ENCODE measurements at regions not wholly inside any gene's neighbourhood (a gene's known extent, or its start where the extent isn't known, plus 50 kb on each side); places are given as distances from the start of the nearest gene placed in this dataset.

DNA sequence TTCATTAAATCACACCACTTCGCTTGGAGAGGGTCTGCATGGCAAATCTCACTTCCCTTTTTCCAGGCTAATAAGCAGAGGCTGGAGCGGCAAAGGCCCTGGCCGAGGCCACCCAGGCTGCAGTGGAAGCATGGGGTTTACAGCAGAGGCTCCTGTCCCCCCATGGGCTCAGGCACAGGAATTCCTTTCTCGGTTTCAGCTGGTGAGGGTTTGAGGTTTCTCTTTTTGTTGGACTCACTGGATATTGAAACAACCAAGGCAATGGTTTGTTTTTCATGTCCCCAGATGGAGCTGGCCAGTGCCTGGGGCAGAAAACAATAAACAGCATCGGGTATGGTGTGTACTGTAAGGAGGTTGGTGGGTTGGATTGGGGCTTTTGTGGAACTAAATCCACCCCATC, 175.6 kb upstream of the RASGRP1 start:
- TF ChIP-seq, protein P1, sequence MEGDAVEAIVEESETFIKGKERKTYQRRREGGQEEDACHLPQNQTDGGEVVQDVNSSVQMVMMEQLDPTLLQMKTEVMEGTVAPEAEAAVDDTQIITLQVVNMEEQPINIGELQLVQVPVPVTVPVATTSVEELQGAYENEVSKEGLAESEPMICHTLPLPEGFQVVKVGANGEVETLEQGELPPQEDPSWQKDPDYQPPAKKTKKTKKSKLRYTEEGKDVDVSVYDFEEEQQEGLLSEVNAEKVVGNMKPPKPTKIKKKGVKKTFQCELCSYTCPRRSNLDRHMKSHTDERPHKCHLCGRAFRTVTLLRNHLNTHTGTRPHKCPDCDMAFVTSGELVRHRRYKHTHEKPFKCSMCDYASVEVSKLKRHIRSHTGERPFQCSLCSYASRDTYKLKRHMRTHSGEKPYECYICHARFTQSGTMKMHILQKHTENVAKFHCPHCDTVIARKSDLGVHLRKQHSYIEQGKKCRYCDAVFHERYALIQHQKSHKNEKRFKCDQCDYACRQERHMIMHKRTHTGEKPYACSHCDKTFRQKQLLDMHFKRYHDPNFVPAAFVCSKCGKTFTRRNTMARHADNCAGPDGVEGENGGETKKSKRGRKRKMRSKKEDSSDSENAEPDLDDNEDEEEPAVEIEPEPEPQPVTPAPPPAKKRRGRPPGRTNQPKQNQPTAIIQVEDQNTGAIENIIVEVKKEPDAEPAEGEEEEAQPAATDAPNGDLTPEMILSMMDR (conservative IDR thresholded peaks at IDR 0.05; ENCODE audit: low read depth): no peak

DNA sequence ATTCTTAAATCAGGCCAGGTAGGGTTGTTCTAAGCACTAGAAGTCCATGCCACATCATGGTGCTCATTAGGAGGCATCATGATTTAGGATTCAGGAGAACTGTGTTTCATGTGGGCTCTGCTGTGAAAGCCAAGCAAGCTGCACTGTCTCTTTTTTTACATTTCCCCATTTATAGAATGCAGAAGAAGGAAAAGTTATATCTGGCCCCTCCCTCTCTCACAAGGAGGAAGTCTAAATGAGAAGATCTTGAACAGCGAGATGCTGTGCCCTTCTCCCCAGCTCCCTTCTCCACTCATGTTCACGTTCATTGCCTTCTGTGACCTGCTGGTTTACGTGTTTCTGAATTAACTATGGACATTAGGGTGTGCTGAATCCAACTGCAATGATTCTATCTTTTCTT, 178.5 kb upstream of the RASGRP1 start:
- TF ChIP-seq, protein P1 (conservative IDR thresholded peaks at IDR 0.05; ENCODE audit: low read depth): no peak
- ChIA-PET CTCF (no interaction called here), POLR2A (ENCODE audit: low non-redundant PET) (no interaction called here)
- no peak for DNase-seq (ENCODE audit: low spot score)
- no peak overlapping the region for H3K27ac ChIP-seq

More for the DNA sequence above, 175.6 kb upstream of the RASGRP1 start:
- DNase-seq (ENCODE audit: low spot score): no peak
- no peak overlapping the region for H3K27ac ChIP-seq
- CTCF ChIA-PET: no interaction called here
- POLR2A ChIA-PET (ENCODE audit: low non-redundant PET): no interaction called here

DNA sequence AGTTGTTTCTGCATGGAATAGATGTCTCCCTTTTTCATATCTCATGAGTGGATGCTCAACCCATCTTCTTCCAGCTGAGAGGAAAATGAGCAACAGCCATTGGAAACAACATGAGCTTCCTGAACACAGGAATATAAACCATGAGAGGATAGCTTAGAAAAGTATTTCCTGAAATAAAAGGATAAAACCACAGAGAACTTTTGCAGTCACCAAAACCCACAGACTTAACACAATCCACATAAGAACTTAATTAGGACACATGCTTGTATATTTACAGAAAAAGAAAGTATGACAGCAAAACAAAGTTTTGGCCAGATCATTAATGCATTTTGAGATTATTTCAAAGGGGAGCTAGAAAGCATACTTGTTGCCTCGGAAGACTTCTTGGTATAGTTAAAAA, 180.5 kb upstream of the RASGRP1 start:
- POLR2A ChIA-PET (ENCODE audit: low non-redundant PET): no interaction called here
- DNase-seq (ENCODE audit: low spot score): no peak
- CTCF ChIA-PET: interaction anchor here (1.3 kb wide), 1 partner anchor 1011 kb away, joined by 3 read pairs; no protein-coding TSS in a partner anchor
- TF ChIP-seq, protein P1 (conservative IDR thresholded peaks at IDR 0.05; ENCODE audit: low read depth): no peak
- H3K27ac ChIP-seq: no peak overlapping the region

DNA sequence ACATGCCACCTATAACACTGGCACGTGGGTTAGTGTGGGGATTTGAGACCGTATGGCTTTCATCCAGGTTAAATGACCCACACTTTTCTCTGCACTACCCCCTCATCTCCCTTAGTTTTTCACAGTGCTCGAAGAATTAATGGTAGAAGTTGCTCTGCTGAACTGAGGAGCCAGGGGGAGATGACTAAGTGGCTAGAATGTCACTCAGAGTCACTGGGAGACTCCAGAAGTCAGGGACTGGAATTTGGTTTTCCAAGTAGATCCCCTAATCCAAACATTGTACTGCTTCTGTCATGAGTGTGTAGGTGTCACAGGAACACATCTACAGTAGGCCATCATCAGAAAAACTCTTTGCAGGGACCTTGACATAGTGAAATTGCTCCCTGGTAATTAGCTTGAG, 181.0 kb upstream of the RASGRP1 start:
- DNase-seq (ENCODE audit: low spot score): no peak
- H3K27ac ChIP-seq: no peak overlapping the region
- CTCF ChIA-PET: interaction anchor here (1.3 kb wide), 1 partner anchor 1011 kb away, joined by 3 read pairs; no protein-coding TSS in a partner anchor
- POLR2A ChIA-PET (ENCODE audit: low non-redundant PET): no interaction called here
- TF ChIP-seq, protein P1 (conservative IDR thresholded peaks at IDR 0.05; ENCODE audit: low read depth): no peak

DNA sequence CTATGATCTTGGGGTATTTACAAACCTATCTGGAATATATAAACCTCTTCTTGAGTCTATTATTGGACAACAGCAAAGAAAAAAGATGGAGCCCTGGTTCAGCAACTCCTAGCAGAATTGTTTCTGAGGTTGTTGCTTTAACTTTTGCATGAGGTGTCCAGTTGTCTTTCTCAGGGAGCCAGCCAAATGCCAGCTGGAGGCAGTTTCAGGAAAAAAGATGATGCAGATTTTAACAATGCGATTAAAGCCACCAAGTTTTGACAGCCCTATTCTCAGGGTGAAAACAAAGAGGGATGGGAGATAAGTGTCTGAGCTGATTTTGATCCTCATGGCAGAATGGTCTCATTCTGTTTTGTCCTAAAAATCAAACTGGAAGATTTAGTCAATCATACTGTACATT, 181.6 kb upstream of the RASGRP1 start:
- no peak overlapping the region for H3K27ac ChIP-seq
- TF ChIP-seq, protein P1 (conservative IDR thresholded peaks at IDR 0.05; ENCODE audit: low read depth): no peak
- CTCF ChIA-PET: no interaction called here
- POLR2A ChIA-PET (ENCODE audit: low non-redundant PET): no interaction called here
- DNase-seq (ENCODE audit: low spot score): no peak

DNA sequence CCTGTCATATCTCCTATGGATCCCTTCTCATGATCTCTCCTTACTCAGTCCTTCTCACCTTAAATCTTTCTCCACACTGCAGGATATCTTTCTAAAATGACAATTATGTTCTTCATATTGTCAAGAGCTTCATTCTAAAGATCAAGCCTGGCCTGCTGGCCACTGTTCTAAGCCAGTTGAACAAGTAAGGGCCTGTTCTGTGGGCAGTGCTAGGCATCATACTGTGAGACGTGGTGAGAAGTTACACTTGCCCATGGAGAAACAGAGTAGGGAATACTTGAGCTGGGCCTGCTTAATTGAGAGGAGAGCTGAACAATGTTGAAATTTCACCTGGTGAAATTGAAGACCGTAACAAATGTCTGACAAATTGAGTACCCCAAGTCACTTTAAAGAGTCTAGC, 184.1 kb upstream of the RASGRP1 start:
- DNase-seq (ENCODE audit: low spot score): no peak
- TF ChIP-seq, protein P1 (conservative IDR thresholded peaks at IDR 0.05; ENCODE audit: low read depth): no peak
- ChIA-PET CTCF (interaction anchor here (1.2 kb wide), 1 partner anchor 17 kb away, joined by 3 read pairs; no protein-coding TSS in a partner anchor), POLR2A (ENCODE audit: low non-redundant PET) (no interaction called here)
- no peak overlapping the region for H3K27ac ChIP-seq

DNA sequence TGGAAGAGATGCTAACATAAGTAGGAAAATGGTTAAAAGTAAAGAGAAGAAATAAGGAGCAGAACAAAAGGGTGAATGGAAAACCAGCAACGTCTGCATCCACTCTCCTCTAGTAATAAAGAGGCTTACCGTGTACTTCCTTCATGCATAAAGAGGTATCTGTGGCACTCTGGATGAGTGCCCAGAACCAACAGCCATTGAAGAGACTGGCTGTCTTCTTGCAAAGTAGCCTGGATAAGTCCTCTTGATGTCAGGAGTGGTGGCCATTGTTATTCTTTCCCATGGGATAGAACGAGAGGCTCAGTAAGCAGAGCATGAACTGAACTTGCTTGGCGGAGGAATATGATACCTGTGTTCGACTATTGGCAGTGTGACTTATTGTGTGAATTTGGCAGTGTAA, 186.2 kb upstream of the RASGRP1 start:
- TF ChIP-seq, protein P1 (conservative IDR thresholded peaks at IDR 0.05; ENCODE audit: low read depth): no peak

More for the DNA sequence above, 186.2 kb upstream of the RASGRP1 start:
- H3K27ac ChIP-seq: no peak overlapping the region
- ChIA-PET CTCF (no interaction called here), POLR2A (ENCODE audit: low non-redundant PET) (no interaction called here)
- no peak for DNase-seq (ENCODE audit: low spot score)

Measured in RWPE1 (cell line).